Activated naive CD4-positive, alpha-beta T cell treated with anti-CD3 and anti-CD28 coated beads for 36 hours (primary cell): ENCODE measurements at regions not wholly inside any gene's neighbourhood (a gene's known extent, or its start where the extent isn't known, plus 50 kb on each side); places are given as distances from the start of the nearest gene placed in this dataset.

ENCODE experiments used
- CTCF ChIA-PET: fragments of 350-600 bp; sonication (Branson Sonifier 250); formaldehyde crosslinking; loops from one replicate; lab custom pipeline; 2021; ENCODE audit warnings: antibody characterized with exemption; lab: Charles Lee
- DNase-seq: peaks from one replicate; pipeline ENCODE4 v3.0.0-alpha.2; 2020
- H3K27ac Mint-ChIP-seq: one replicate; pipeline ENCODE4 v1.8.0; 2021; ENCODE audit warnings: mild to moderate bottlenecking, mixed read lengths
- H3K27me3 Mint-ChIP-seq: one replicate; pipeline ENCODE4 v1.8.0; 2021; ENCODE audit warnings: low read depth, mixed read lengths
- H3K36me3 Mint-ChIP-seq: one replicate; pipeline ENCODE4 v1.8.0; 2021; ENCODE audit warnings: low read depth, mixed read lengths
- H3K4me1 Mint-ChIP-seq: one replicate; pipeline ENCODE4 v1.8.0; 2021; ENCODE audit warnings: low read depth, mixed read lengths
- H3K4me3 Mint-ChIP-seq: one replicate; pipeline ENCODE4 v1.8.0; 2021; ENCODE audit warnings: mild to moderate bottlenecking, moderate library complexity, mixed read lengths
- H3K9me3 Mint-ChIP-seq: one replicate; pipeline ENCODE4 v1.8.0; 2021; ENCODE audit warnings: mixed read lengths
- intact Hi-C: fragments of 100-400 bp; cut with micrococcal nuclease; formaldehyde crosslinking; loops from one replicate; pipeline ENCODE4 v1.15.1; 2023

DNA sequence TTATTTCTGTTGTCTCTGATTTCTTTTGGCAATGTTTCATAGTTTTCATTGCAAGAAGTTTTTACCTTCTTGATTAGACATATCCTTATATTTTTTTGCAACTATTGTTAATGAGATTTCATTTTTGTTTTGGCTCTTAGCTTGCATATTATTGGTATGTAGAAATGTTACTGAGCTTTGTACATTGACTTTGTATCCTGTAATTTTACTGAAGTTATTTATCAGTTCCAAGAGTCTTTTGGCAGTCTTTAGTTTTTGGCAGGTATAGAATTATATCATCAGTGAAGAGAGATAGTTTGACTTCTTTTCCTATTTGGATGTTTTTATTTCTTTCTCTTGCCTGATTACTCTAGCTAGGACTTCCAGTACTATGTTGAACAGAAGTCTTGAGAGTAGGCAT is 375.7 kb downstream of the TDRD3 start:
- no peak for DNase-seq
- Mint-ChIP-seq H3K36me3 (no peaks in the 10 kb centered on the region), H3K27me3 (no peaks in the 10 kb centered on the region), H3K27ac (no peak overlapping the region), H3K4me3 (no peak overlapping the region), H3K9me3 (peaks cover 8% of the 10 kb centered on the region), H3K4me1 (no peaks in the 10 kb centered on the region)
- CTCF ChIA-PET: no interaction called here
- intact Hi-C loops: no loop called here

DNA sequence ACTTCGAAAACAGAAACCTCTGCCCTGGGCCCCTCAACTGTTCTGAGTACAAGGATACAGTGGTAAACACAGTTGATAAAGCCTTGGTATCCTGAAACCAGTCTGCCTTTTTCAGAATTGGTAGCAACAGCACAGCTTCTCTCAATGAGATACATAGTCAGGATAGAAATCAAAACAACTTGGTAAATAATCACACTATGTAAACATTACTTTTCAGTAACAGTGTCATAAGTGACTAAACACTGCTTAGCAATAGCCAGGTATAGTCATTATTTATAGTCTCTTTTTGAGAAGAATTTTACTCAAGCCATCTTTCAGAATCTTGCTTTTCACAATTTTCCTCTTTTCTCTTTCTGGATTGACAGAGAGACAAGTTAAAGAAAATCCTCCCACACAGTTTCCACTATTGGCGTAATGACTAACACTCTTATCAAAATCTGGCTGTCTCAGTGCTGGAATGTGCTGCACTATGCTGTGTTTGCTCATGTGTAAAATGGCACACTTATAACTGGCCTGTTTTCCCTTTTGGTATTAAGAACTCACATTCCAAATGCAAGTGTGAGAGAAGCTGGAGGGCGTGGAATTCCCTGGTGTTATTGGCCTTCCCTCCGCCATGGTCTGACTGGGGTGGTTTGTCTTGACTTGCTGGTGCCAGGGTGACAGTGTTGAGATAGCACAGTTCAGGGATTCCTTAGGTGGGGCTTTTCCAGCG is 368.8 kb downstream of the TDRD3 start:
- intact Hi-C loops: no loop called here
- Mint-ChIP-seq H3K4me1 (no peaks in the 10 kb centered on the region), H3K9me3 (peaks cover 13% of the 10 kb centered on the region), H3K36me3 (no peaks in the 10 kb centered on the region), H3K27ac (no peak overlapping the region), H3K4me3 (no peak overlapping the region), H3K27me3 (no peaks in the 10 kb centered on the region)
- CTCF ChIA-PET: no interaction called here
- DNase-seq: no peak

DNA sequence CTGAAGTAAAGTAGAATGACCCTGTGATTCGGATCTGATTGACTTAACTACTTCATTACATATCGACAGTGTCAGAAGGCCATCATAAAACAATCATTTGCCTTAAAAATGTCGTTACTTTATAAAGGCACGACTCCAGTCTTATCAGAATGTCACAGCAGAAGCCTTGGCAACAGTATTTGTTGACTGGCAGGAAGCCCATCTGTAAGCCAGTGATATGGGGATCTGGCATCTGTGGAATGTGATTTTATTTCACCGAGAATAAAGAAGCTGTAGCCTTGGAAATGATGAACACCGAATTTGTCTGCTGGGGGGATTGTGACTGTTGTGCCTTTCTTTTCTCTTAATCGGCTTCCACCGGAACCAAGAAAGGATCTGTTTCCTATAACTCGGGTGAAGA is 362.5 kb downstream of the TDRD3 start:
- H3K9me3 Mint-ChIP-seq: peaks cover 5% of the 10 kb centered on the region
- no peaks in the 10 kb centered on the region for H3K4me1 Mint-ChIP-seq
- H3K27me3 Mint-ChIP-seq: no peaks in the 10 kb centered on the region
- H3K36me3 Mint-ChIP-seq: no peaks in the 10 kb centered on the region
- DNase-seq: no peak
- H3K27ac Mint-ChIP-seq: no peak overlapping the region
- intact Hi-C loops: no loop called here
- CTCF ChIA-PET: no interaction called here
- no peak overlapping the region for H3K4me3 Mint-ChIP-seq

DNA sequence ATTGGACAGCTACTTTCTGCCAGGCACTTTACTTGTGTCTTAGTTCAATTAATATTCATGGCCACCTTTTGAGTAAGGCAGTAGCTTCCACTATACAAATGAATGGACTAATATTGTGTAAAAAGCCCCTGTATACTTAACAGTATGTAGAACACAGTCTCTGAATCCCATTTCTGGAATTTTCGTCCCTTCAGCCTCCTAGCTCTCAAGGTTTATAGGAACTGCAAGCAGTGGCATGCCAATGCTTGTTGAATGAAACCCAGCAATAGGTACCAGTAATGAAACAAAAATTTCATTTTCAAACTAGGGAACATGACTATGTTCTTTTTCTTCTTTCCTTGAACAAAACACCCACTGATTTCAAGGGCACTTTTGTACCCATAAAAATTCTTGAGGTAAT is 361.6 kb downstream of the TDRD3 start:
- Mint-ChIP-seq H3K9me3 (peaks cover 5% of the 10 kb centered on the region), H3K4me1 (no peaks in the 10 kb centered on the region), H3K36me3 (no peaks in the 10 kb centered on the region), H3K27ac (no peak overlapping the region), H3K27me3 (no peaks in the 10 kb centered on the region), H3K4me3 (no peak overlapping the region)
- DNase-seq: no peak
- intact Hi-C loops: no loop called here
- CTCF ChIA-PET: no interaction called here

DNA sequence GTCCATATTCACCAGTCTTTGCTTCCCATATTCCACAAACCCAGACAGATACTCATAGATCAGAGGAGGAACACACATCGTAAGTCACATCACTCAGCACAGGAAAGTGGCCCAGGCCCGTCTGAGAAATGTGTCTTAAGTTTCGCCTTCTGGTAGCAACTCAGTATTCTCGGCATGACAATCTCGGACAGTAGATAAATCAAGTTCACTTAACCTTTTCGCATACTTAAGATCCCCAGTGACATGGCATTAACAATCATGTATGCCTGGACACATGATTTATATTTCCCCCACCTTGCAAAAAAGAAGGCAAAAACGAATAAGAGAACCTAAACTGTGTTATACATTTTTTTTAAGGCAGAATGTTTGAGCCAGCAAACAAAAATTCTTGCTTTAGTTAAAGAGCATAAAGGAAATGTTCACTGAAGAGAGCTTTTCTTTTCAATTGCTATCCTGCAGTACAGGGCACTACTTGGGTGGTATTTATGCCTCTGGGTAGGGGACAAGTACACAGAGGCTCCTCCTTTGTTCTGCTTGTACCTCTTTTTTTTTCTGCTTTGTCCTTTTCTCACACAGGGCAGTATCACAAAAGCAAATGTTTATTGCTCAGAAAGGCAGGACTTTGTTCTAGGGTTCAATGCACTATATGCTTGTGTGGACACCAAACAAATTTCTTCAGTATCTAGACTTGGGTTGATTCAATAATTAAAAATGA is 360.6 kb downstream of the TDRD3 start:
- CTCF ChIA-PET: no interaction called here
- intact Hi-C loops: no loop called here
- H3K9me3 Mint-ChIP-seq: no peaks in the 10 kb centered on the region
- no peaks in the 10 kb centered on the region for H3K36me3 Mint-ChIP-seq
- no peak for DNase-seq
- no peaks in the 10 kb centered on the region for H3K4me1 Mint-ChIP-seq
- H3K27ac Mint-ChIP-seq: no peak overlapping the region
- H3K4me3 Mint-ChIP-seq: no peak overlapping the region
- H3K27me3 Mint-ChIP-seq: no peaks in the 10 kb centered on the region

DNA sequence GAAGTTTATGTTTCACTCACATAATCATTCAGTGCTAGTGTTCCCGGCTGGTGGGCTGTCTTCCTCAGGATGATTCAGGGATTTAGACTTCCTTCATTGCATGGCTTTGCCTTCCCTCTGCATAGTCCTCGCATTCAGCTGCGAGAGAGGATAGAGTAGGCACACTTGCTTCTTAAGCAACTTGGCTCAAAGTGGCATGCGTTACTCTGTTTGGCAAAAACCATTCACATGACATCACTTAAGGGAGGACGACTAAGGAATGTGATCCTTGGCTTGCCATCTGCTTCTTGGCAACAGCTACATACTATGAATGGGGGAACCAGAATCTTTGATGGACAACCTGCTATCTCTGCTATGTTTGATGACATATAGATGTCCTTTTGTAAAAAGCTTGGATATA is 359.3 kb downstream of the TDRD3 start:
- CTCF ChIA-PET: no interaction called here
- no peak overlapping the region for H3K4me3 Mint-ChIP-seq
- H3K36me3 Mint-ChIP-seq: no peaks in the 10 kb centered on the region
- H3K27me3 Mint-ChIP-seq: no peaks in the 10 kb centered on the region
- H3K9me3 Mint-ChIP-seq: no peaks in the 10 kb centered on the region
- no peaks in the 10 kb centered on the region for H3K4me1 Mint-ChIP-seq
- intact Hi-C loops: no loop called here
- no peak for DNase-seq
- H3K27ac Mint-ChIP-seq: no peak overlapping the region

DNA sequence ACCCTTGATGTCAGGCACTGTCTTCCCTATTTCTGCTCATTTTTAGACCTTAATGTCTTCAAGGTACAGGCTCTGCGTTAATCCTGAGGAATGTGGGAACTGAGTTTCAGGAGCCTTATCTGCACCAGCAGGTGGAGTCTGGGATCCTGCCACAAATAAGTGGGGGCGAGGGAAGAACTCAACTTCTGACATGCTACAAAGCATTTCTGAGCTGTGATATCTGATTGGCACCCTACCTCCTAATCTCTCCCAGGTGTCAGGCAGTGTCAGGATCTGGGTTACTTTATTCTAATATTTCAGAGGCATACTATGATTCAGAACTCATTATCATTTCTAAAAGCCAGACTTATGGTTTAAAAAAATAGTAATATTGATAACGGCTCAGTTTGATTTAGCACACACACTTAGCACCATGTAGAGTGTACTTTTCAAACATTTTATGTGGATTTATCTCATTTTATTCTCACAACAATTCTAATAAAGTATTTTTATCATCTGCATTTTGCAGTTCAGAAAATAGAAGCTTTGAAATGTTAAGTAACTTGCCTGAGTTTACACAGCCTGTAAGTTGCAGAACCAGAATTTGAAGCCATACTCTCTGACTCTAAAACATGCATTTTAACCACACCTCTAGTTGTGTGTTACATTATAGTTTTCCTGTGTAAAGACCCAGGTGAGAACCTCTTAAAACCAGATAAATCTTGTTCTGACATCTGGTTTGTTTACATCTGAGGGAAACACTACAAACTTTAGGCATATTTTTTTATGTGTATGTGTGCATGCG is 358.6 kb downstream of the TDRD3 start:
- CTCF ChIA-PET: no interaction called here
- DNase-seq: no peak
- Mint-ChIP-seq H3K4me1 (no peaks in the 10 kb centered on the region), H3K36me3 (no peaks in the 10 kb centered on the region), H3K9me3 (no peaks in the 10 kb centered on the region), H3K4me3 (no peak overlapping the region), H3K27me3 (no peaks in the 10 kb centered on the region), H3K27ac (no peak overlapping the region)
- intact Hi-C loops: no loop called here

DNA sequence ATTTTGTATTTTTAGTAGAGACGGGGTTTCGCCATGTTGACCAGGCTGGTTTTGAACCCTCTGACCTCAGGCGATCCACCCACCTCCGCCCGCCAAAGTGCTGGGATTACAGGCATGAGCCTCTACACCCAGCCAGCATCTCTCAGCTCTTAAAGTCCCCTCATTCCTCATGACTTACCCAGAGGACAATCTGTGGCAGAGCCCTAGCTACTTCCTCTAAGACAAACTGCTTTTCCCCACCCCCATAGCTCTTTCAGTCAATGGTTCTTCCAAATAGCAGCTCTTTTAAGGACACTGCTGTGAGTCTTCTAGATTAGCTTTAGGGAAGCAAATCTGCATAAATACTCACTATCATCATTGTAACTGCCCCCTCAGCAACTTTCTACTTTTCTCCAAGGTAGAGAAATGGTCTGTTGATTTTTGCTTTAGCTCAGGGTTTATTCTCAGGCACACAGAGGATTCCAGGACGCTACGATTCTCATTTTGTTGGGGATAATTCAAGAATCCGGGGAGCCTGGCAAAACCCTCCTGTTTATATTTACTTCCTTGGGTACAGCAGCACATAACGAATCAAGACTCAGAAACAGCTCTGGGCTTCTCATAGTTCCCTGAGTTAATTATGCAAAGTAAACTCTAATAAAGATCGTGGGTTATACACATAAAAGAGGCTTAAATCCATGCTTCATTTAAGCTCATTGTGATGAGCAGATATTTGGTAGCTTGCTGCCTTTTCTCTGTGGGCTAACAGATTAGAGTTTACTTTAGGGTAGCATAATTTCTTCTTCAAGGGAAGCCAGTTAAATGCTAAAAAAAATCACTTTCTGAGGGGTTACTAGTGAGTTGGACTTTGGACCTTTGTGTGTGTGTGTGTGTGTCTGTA is 357.4 kb downstream of the TDRD3 start:
- no peaks in the 10 kb centered on the region for H3K4me1 Mint-ChIP-seq
- H3K36me3 Mint-ChIP-seq: no peaks in the 10 kb centered on the region
- no peak for DNase-seq
- H3K4me3 Mint-ChIP-seq: no peak overlapping the region
- intact Hi-C loops: no loop called here
- no peak overlapping the region for H3K27ac Mint-ChIP-seq
- CTCF ChIA-PET: interaction anchor here (0.6 kb wide), 1 partner anchor 487 kb away, joined by 6 read pairs; no protein-coding TSS in a partner anchor
- no peaks in the 10 kb centered on the region for H3K9me3 Mint-ChIP-seq
- H3K27me3 Mint-ChIP-seq: no peaks in the 10 kb centered on the region

DNA sequence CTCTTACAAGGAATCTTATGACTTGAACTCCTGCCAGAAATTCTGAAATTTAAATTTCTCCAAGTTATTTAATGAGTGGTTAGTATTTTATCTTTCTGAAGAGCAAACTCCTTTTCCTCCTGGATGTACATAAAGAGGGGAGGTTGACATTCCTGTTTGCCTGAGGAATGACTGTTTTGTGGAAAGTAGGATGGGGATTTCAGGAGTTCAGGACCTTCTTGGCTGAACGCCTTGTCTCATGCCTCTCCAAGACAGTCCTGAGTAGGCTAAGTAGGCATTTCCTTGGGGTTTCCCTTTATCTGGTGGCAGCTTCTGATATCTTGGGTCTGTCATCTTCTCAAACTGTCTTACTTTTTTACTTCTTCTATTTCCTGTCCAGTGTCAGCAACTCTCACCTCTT is 356.6 kb downstream of the TDRD3 start:
- CTCF ChIA-PET: no interaction called here
- H3K27ac Mint-ChIP-seq: no peak overlapping the region
- H3K9me3 Mint-ChIP-seq: no peaks in the 10 kb centered on the region
- H3K36me3 Mint-ChIP-seq: no peaks in the 10 kb centered on the region
- H3K27me3 Mint-ChIP-seq: no peaks in the 10 kb centered on the region
- H3K4me3 Mint-ChIP-seq: no peak overlapping the region
- no peaks in the 10 kb centered on the region for H3K4me1 Mint-ChIP-seq
- no peak for DNase-seq
- intact Hi-C loops: no loop called here

DNA sequence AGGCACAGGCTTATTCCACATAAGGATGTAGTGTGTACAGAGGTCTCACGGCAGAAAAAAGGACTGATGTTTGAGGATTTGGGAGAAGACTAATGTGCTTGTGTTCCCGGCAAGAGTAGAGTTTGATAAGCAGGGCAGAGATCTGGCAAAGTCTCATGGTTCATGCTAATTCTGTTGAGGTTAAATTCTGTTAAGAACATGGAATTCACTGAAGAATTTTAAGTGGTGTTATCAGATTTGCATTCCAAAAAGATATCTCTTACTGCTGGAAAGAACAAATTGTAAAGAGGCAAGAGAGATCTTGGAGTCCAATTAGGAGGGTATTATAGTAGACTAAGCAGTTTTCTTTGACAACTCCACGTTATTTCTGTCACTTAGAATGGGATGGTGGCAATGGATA is 348.3 kb downstream of the TDRD3 start:
- intact Hi-C loops: no loop called here
- no peaks in the 10 kb centered on the region for H3K4me1 Mint-ChIP-seq
- no peaks in the 10 kb centered on the region for H3K36me3 Mint-ChIP-seq
- DNase-seq: no peak
- no peak overlapping the region for H3K4me3 Mint-ChIP-seq
- H3K27me3 Mint-ChIP-seq: no peaks in the 10 kb centered on the region
- H3K27ac Mint-ChIP-seq: no peak overlapping the region
- H3K9me3 Mint-ChIP-seq: no peaks in the 10 kb centered on the region
- CTCF ChIA-PET: no interaction called here

DNA sequence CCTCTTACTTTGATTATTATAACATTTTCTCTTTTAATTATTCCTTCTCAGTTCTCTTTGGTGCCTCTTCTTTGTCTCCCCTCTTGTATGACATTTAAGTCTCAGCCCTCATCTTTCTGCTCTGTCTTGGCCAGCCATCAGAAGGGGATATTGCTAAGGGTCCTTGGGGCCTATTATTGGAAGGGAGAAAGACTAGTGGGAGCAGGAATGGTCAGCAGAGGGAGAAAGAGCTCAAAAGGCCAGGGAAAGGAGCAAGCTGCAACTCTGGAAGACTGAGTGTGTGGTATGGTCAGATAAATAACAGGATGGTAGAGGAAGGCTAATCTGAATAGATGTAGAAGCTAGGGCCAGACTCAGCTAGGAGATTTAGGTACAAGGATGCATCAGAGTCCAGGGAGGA is 336.9 kb downstream of the TDRD3 start:
- DNase-seq: no peak
- Mint-ChIP-seq H3K36me3 (no peaks in the 10 kb centered on the region), H3K4me1 (no peaks in the 10 kb centered on the region), H3K4me3 (no peak overlapping the region), H3K27ac (no peak overlapping the region), H3K9me3 (peaks cover 2% of the 10 kb centered on the region), H3K27me3 (no peaks in the 10 kb centered on the region)
- CTCF ChIA-PET: no interaction called here
- intact Hi-C loops: no loop called here

DNA sequence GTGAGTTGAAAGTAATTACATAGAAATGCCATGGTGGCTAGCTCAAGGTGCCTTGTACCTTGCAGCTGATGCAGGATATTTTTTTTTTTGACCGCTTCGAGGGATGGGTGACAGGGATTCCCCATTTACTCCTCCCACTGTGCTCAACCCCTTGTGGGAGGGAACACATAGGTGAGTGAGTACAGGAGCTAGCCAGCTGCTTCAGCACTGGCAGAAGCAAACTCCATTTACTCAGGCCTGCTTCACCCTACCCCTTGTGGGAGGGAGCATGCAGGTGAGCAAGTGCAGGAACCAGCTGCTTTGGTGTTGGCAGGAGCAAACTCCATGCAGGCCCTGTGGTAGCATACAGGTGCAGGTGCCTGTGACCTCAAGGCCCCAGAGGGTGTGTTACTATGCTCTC is 330.1 kb downstream of the TDRD3 start:
- DNase-seq: no peak
- intact Hi-C loops: no loop called here
- H3K36me3 Mint-ChIP-seq: no peaks in the 10 kb centered on the region

More for the DNA sequence above, 330.1 kb downstream of the TDRD3 start:
- Mint-ChIP-seq H3K27ac (no peak overlapping the region), H3K27me3 (no peaks in the 10 kb centered on the region), H3K4me1 (no peaks in the 10 kb centered on the region), H3K9me3 (no peaks in the 10 kb centered on the region), H3K4me3 (no peak overlapping the region)
- CTCF ChIA-PET: interaction anchor here (0.6 kb wide), 1 partner anchor 23 kb away, joined by 5 read pairs; no protein-coding TSS in a partner anchor
